CD4-positive, alpha-beta T cell treated with Interleukin-15 for 4 hours (primary cell): ENCODE measurements at regions not wholly inside any gene's neighbourhood (a gene's known extent, or its start where the extent isn't known, plus 50 kb on each side); places are given as distances from the start of the nearest gene placed in this dataset.
"Not testable (repeated sequence)": the region's sequence is repeated elsewhere in the genome, so short reads cannot be mapped to it uniquely, and the experiment has no call there.

Experiments used
- DNase-seq: peaks from one replicate; pipeline ENCODE4 v3.0.0-alpha.2; 2020; ENCODE audit warnings: low spot score

- DNase-seq = not testable (repeated sequence)
Observed at GRCh38 chr9:65418966-65419365, 134.0 kb upstream of the FOXD4L5 start.

GRCh38 chr9:65416948-65417347 is 131.9 kb upstream of the FOXD4L5 start:
- DNase-seq = not testable (repeated sequence)

GRCh38 chr9:65414249-65414648 is 129.2 kb upstream of the FOXD4L5 start:
- DNase-seq = not testable (repeated sequence)

GRCh38 chr9:65413371-65413770 is 128.4 kb upstream of the FOXD4L5 start:
- DNase-seq = not testable (repeated sequence)

- DNase-seq = no peak
Observed at GRCh38 chr9:65411901-65412300, 126.9 kb upstream of the FOXD4L5 start.

GRCh38 chr9:65411336-65411735 is 126.3 kb upstream of the FOXD4L5 start:
- no peak for DNase-seq

- no peak for DNase-seq
Observed at GRCh38 chr9:65410926-65411325, 125.9 kb upstream of the FOXD4L5 start.

GRCh38 chr9:65409471-65409980 is 124.5 kb upstream of the FOXD4L5 start:
- DNase-seq = no peak

- DNase-seq = not testable (repeated sequence)
Observed at GRCh38 chr9:65408806-65409205, 123.8 kb upstream of the FOXD4L5 start.

GRCh38 chr9:65406625-65407024 is 121.6 kb upstream of the FOXD4L5 start:
- DNase-seq = not testable (repeated sequence)

- DNase-seq = not testable (repeated sequence)
Observed at GRCh38 chr9:65405766-65406165, 120.8 kb upstream of the FOXD4L5 start.

- no peak for DNase-seq
Observed at GRCh38 chr9:65405253-65405652, 120.2 kb upstream of the FOXD4L5 start.

- DNase-seq = no peak
Observed at GRCh38 chr9:65404232-65405006, 119.4 kb upstream of the FOXD4L5 start.

GRCh38 chr9:65403721-65404120 is 118.7 kb upstream of the FOXD4L5 start:
- DNase-seq = no peak

- DNase-seq = not testable (repeated sequence)
Observed at GRCh38 chr9:65403072-65403471, 118.1 kb upstream of the FOXD4L5 start.

- not testable (repeated sequence) for DNase-seq
Observed at GRCh38 chr9:65402206-65402870, 117.3 kb upstream of the FOXD4L5 start.

- DNase-seq = not testable (repeated sequence)
Observed at GRCh38 chr9:65401456-65402045, 116.5 kb upstream of the FOXD4L5 start.

- DNase-seq = no peak
Observed at GRCh38 chr9:65400886-65401285, 115.9 kb upstream of the FOXD4L5 start.

GRCh38 chr9:65397763-65398719 is 113.0 kb upstream of the FOXD4L5 start:
- not testable (repeated sequence) for DNase-seq

- not testable (repeated sequence) for DNase-seq
Observed at GRCh38 chr9:65397226-65397625, 112.2 kb upstream of the FOXD4L5 start.

- not testable (repeated sequence) for DNase-seq
Observed at GRCh38 chr9:65396601-65397000, 111.6 kb upstream of the FOXD4L5 start.

- DNase-seq = not testable (repeated sequence)
Observed at GRCh38 chr9:65395789-65396188, 110.8 kb upstream of the FOXD4L5 start.
